Activated gamma-delta T cell treated with Interleukin-2 at 50 U/mL for 16 hours (primary cell): ENCODE measurements at regions not wholly inside any gene's neighbourhood (a gene's known extent, or its start where the extent isn't known, plus 50 kb on each side); places are given as distances from the start of the nearest gene placed in this dataset.
"Not testable (repeated sequence)": the region's sequence is repeated elsewhere in the genome, so short reads cannot be mapped to it uniquely, and the experiment has no call there.

Experiments used
- DNase-seq: peaks from one replicate; pipeline ENCODE4 v3.0.0-alpha.2; 2020

- DNase-seq: no peak
These were observed 1137.5 kb downstream of the NSUN3 start for GRCh38 chr3:95200384-95200783.

- DNase-seq: no peak
These were observed 1148.0 kb downstream of the NSUN3 start for GRCh38 chr3:95210878-95211277.

- DNase-seq: no peak
These were observed 1149.3 kb downstream of the NSUN3 start for GRCh38 chr3:95212117-95212516.

GRCh38 chr3:95215437-95215957, 1152.6 kb downstream of the NSUN3 start:
- DNase-seq: no peak

GRCh38 chr3:95217661-95218060, 1154.8 kb downstream of the NSUN3 start:
- DNase-seq: no peak

GRCh38 chr3:95218484-95218883, 1155.6 kb downstream of the NSUN3 start:
- DNase-seq: no peak

GRCh38 chr3:95226437-95226836, 1163.6 kb downstream of the NSUN3 start:
- no peak for DNase-seq

GRCh38 chr3:95227092-95227491, 1164.2 kb downstream of the NSUN3 start:
- no peak for DNase-seq

- no peak for DNase-seq
These were observed 1165.6 kb downstream of the NSUN3 start for GRCh38 chr3:95228416-95228815.

GRCh38 chr3:95235916-95236315, 1173.1 kb downstream of the NSUN3 start:
- DNase-seq: no peak

- no peak for DNase-seq
These were observed 1174.9 kb downstream of the NSUN3 start for GRCh38 chr3:95237783-95238182.

GRCh38 chr3:95240395-95240794, 1177.5 kb downstream of the NSUN3 start:
- no peak for DNase-seq

GRCh38 chr3:95241256-95241655, 1178.4 kb downstream of the NSUN3 start:
- DNase-seq: not testable (repeated sequence)

GRCh38 chr3:95246413-95246812, 1183.6 kb downstream of the NSUN3 start:
- no peak for DNase-seq

- DNase-seq: no peak
These were observed 1191.2 kb downstream of the NSUN3 start for GRCh38 chr3:95254061-95254460.

- no peak for DNase-seq
These were observed 1191.9 kb downstream of the NSUN3 start for GRCh38 chr3:95254758-95255157.

GRCh38 chr3:95265129-95265528, 1202.3 kb downstream of the NSUN3 start:
- DNase-seq: no peak

GRCh38 chr3:95271395-95271794, 1208.5 kb downstream of the NSUN3 start:
- no peak for DNase-seq

GRCh38 chr3:95272166-95272565, 1209.3 kb downstream of the NSUN3 start:
- no peak for DNase-seq

- DNase-seq: no peak
These were observed 1209.9 kb downstream of the NSUN3 start for GRCh38 chr3:95272781-95273180.

- DNase-seq: no peak
These were observed 1214.8 kb downstream of the NSUN3 start for GRCh38 chr3:95277613-95278012.

- DNase-seq: no peak
These were observed 1218.0 kb downstream of the NSUN3 start for GRCh38 chr3:95280711-95281352.

- no peak for DNase-seq
These were observed 1226.4 kb downstream of the NSUN3 start for GRCh38 chr3:95289295-95289694.

GRCh38 chr3:95297581-95297980, 1234.7 kb downstream of the NSUN3 start:
- no peak for DNase-seq

GRCh38 chr3:95302044-95302443, 1239.2 kb downstream of the NSUN3 start:
- DNase-seq: no peak
